Mammary epithelial cell (primary cell): ENCODE measurements at regions not wholly inside any gene's neighbourhood (a gene's known extent, or its start where the extent isn't known, plus 50 kb on each side); places are given as distances from the start of the nearest gene placed in this dataset.

Experiments
- CTCF ChIP-seq, 2 donors: IDR thresholded peaks in 1 of 2; conservative IDR thresholded peaks in 1 of 2; 2 replicates each; pipeline ENCODE4 v1.5.1; 2011 to 2012; ENCODE audit warnings: inconsistent platforms in 2 of 2, low read length in 2 of 2, mild to moderate bottlenecking in 2 of 2, control low read depth in 1 of 2, low read depth in 1 of 2; ENCODE audit not compliant: insufficient read depth in 1 of 2; ENCODE audit errors: extremely low read depth in 1 of 2
- EZH2 ChIP-seq: IDR thresholded peaks from 2 replicates; pipeline ENCODE4 v1.6.1; 2012; ENCODE audit warnings: low read length, inconsistent platforms, borderline replicate concordance

- TF ChIP-seq CTCF (conservative IDR thresholded peaks at IDR 0.05 in 1 of 2, IDR thresholded peaks at IDR 0.05 in 1 of 2; ENCODE audit: extremely low read depth in 1 of 2, insufficient read depth in 1 of 2, low read depth in 1 of 2, low read length in 2 of 2) (no peak), EZH2 (no peak)
These were observed 578.1 kb downstream of the KCNJ18 start for GRCh38 chr17:22270381-22270780.
